UCSD-AML1 (cell line): ENCODE measurements at regions not wholly inside any gene's neighbourhood (a gene's known extent, or its start where the extent isn't known, plus 50 kb on each side); places are given as distances from the start of the nearest gene placed in this dataset.

Source experiments
- DNase-seq: peaks from one replicate; lab custom pipeline; 2025; ENCODE audit not compliant: unreplicated experiment; lab: John Stamatoyannopoulos, UW

DNA sequence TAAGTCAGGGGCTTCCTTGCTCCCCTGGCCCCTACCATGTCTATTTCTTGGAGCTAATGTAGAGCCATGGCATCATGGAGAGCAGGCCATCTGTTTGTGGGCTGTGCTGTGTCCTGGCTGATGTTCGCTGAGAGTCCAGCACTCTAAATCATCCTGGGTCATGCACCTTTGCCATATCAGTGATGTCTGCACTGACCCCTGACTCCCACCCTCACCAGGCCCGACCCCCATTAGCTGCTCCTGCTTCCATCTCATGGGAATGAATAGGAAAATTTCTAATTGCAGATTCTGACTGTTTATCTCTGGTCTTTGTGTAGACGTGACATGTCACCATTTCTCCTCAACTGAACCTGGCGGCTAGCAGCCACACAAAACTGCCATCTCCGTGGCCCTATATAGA is 236.9 kb downstream of the NSG2 start:
- DNase-seq: no peak

DNA sequence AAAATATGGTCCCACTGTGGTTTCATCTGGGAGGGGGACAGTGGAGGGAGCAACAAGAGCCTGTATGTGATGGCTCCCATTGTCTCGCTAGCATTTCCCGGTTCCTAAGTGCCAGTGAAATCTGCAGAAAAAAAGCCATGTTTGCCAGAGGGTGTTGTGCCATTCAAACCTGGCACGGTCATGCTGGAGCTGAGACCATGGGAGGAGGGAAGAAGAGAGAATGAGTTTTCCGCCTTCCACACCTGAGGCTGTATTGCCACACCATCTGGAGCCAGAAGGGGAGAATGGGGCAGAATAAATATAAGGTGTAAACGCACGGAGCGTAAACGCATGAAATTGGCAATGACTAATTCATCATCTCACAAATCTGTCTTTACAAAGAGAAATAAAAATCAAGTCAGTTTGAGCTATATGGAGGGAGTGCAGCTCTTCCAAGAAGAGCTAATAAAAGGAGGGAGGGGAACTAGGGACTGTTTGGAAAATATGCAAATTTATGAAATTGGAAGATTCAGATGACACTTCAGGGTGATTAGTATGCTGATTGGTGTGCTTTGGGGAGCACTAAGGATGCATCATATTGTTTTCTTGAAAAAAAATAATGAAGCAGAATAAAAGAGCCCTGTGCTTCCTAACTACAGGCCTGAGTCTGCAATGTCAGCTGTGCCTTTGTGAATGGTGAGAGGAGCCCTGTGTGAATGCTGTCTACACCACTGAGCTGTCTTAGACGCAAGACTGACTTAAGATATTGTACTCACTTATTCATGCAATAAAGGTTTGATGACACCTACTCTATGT is 237.9 kb downstream of the NSG2 start:
- no peak for DNase-seq

DNA sequence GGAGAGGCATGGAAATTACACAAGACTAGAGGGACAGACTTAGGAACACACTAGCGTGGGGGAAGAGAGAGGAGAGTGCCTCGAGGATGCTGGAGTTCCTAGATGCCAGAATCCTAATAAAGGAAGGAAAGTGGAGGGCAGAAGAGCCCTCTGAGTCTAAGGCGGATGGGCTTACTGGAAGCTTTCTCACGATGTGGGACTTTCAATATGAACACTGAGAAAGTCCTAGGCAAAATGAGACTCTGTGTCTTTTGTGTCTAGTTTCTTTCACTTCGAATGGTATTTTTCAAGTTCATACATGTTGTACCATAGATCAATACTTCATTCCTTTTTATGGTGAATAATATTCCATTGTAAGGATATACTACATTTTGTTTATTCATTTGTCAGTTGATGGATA is 239.4 kb downstream of the NSG2 start:
- DNase-seq: no peak

- no peak for DNase-seq
Measured at GRCh38 chr5:174287761-174288160, 242.3 kb downstream of the NSG2 start.

DNA sequence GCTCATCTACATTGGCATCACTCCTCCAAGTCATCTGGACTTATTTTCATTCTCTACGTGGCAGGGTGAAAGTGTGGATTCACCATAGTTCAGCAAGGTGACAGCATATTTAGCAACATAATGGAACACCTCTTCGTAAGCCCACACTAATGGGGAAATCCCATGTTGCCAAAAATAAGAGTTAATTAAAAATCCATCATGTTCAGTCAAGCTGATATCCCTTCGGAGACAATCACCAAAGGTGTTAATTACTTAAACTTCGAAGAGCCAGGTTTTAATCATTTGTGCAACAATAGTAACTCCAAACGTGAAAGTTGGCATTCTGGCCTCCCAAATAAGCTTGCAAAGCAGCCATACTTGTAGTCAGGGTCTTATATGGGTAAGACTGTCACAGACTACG is 242.9 kb downstream of the NSG2 start:
- no peak for DNase-seq

DNA sequence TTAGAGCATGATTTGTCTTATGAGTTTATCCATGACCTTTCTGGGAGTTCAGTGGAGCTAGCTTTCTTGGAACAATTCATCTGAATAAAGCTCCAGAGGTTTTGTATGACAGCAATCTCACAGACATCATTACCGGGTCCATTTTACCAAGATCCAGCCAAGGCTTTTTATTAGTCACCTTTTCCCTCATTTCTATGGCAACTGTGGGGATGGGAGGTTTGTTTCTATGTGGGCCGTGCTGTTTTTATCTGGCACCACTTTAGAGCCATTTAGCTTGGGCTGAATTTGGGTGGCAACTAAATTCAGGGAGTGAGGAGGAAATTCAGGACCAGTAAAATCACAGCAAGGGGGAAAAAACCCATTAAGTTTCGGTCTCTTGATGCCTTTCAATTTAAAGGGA is 245.7 kb downstream of the NSG2 start:
- no peak for DNase-seq

- no peak for DNase-seq
Measured at GRCh38 chr5:174292348-174292747, 246.8 kb downstream of the NSG2 start.

GRCh38 chr5:174293006-174293405 is 247.5 kb downstream of the NSG2 start:
- no peak for DNase-seq

- no peak for DNase-seq
Measured at GRCh38 chr5:174293481-174293880, 248.0 kb downstream of the NSG2 start.

DNA sequence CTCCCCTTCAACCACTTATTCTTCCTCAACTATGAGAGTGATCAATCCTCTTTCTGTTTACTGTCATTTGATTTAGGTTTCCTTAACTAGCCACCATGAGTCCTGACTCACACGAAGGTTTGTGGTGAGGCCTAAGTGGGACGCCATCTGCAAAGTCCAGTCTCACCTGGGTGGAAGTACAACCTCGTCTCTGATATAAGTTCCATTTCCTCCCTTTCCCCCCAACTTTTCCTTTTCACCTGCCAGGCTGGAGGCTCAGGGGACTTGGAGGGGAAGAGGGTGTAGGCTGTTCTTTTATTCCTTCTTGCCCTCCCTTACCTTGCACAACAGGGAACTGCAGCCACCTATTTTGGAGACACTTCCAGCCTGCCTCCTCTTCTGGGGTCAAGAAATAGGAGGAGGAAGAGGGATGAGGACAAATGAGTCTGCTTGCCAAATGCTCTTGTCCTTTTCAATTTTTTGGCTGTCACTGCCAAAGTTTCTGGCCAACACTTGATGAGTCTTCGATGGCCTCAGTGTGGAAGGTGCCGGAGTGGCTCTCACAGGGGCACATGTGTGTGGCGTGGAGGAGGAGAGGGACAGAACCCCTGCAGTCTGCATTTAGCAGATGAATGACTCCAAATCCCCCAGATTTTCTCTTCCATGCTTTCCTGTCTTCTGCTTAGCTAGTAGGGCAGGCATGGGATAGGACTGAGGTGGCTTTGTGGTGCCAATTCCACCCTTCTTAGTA is 249.6 kb downstream of the NSG2 start:
- DNase-seq: no peak

- DNase-seq: no peak
Measured at GRCh38 chr5:174295702-174296436, 250.4 kb downstream of the NSG2 start.

GRCh38 chr5:174300118-174300940 is 254.8 kb downstream of the NSG2 start:
- no peak for DNase-seq

- no peak for DNase-seq
Measured at GRCh38 chr5:174300941-174301761, 255.6 kb downstream of the NSG2 start.

DNA sequence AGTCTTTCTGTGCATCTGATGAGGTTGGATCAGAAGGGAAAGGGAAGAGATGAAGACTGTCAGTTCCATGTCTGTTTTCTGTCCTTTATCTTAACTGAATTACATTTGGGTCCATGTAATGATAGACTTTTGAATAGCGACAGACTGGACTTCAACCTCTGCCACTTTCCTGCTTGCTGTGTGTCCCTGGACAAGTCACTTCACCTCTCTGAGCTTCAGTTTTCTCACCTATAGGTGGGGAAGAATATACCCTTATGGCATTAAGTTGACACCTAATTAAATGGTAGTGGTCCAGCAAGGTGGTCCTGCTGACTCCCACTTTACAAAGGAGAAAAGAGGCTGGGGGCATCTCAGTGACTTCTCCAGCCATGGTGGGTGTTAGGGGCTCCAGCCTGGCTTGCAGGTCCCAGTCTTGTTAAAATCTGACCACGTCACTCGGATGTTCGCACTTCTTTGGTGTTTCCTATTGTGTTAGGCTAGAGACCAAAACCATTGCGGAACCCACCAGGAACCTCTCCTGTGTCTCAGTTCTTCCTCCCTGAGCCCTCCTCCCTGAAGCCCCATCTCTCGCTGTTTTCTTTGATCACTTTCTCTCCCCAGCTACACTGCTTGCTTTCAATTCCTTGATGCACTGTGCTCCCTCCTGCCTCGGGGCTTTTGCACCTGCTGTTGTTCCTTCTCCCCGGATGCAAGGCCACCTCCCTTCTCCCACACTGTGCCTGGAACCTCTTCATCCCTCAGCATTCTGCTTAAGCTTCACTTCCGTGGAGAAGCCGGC is 256.5 kb downstream of the NSG2 start:
- DNase-seq: no peak

DNA sequence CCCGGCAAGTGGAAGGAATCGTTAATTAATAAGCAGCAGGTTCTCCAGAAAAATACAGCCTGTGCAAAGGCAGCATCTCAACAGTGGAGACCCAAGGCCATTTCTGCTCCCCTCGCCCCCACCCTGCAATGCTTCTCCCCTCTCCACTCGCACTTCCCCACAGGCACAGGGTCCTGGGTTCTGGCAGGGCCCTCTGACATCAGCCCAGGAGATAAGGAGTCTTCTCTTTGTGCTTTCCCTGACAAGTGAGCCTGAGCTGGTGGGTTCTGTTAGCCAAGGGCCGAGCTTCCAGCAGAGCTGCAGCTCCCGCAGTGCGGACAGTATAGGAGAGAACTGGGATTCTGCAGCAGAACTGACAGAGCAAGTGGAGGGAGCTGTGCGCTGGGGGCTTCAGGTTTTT is 257.5 kb downstream of the NSG2 start:
- no peak for DNase-seq

DNA sequence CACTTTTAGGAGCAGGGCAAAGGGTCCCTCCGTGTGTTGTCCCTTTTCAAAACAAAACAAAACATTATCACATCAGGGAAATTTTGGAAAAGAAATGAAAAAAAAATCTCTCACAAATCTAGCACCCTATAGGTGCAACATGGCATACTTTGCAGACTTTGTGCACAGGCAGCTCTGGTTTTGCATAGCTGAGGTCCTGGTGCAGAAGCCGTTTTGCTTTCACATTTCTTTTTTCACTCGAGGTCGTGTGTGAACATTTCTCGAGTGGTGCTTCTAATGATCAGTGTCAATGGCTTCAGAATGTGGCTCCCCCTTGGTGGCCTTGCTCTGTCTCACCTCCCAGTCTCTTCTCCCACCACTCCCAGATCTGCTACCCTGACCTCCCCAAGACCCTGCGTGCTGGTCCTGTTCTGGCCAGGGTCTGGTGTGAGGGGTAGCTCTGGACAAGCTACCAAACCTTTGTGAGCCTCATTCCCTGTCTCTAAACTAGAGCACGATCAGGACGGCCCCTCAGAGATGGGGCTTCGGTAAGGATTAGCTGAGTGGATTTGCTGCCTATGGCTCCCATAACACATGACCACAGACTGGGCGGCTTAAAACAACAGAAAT is 258.0 kb downstream of the NSG2 start:
- DNase-seq: no peak

- no peak for DNase-seq
Measured at GRCh38 chr5:174305241-174305681, 259.8 kb downstream of the NSG2 start.

GRCh38 chr5:174306345-174307030 is 261.0 kb downstream of the NSG2 start:
- DNase-seq: no peak
